Neural cell (in vitro differentiated cells): ENCODE measurements at regions not wholly inside any gene's neighbourhood (a gene's known extent, or its start where the extent isn't known, plus 50 kb on each side); places are given as distances from the start of the nearest gene placed in this dataset.
"Not testable (repeated sequence)": the region's sequence is repeated elsewhere in the genome, so short reads cannot be mapped to it uniquely, and the experiment has no call there.

Source experiments
- EP300 ChIP-seq: fragments of 450-650 bp; conservative IDR thresholded peaks from 2 replicates; pipeline ENCODE4 v1.6.1; 2014; ENCODE audit warnings: antibody characterized with exemption, mild to moderate bottlenecking, moderate library complexity; ENCODE audit not compliant: poor library complexity, severe bottlenecking
- EZH2 ChIP-seq: fragments of 200-600, 300-800 bp; shearing (Covaris generic), sonication (generic); IDR thresholded peaks from 2 replicates; pipeline ENCODE4 v1.6.1; 2014; ENCODE audit warnings: antibody characterized with exemption, low read length, borderline replicate concordance, mild to moderate bottlenecking; ENCODE audit not compliant: insufficient read depth, poor library complexity, severe bottlenecking
- POLR2AphosphoS5 ChIP-seq: IDR thresholded peaks from 2 replicates; pipeline ENCODE4 v1.6.1; 2012
- RAD21 ChIP-seq: fragments of 450-650 bp; conservative IDR thresholded peaks from 2 replicates; pipeline ENCODE4 v1.6.1; 2014; ENCODE audit warnings: antibody characterized with exemption, mild to moderate bottlenecking, moderate library complexity
- SMC3 ChIP-seq: fragments of 450-650 bp; conservative IDR thresholded peaks from 2 replicates; pipeline ENCODE4 v1.6.1; 2014; ENCODE audit warnings: antibody characterized with exemption, mild to moderate bottlenecking, moderate library complexity; ENCODE audit not compliant: poor library complexity
- TAF1 ChIP-seq: IDR thresholded peaks from 2 replicates; pipeline ENCODE4 v1.6.1; 2012; ENCODE audit warnings: low read depth
- TF ChIP-seq, protein P1 (sequence below): fragments of 450-650 bp; IDR thresholded peaks from 2 replicates; pipeline ENCODE4 v1.5.1; 2014; ENCODE audit warnings: antibody characterized with exemption, mild to moderate bottlenecking, moderate library complexity; ENCODE audit not compliant: poor library complexity, severe bottlenecking
- TF ChIP-seq, protein P2 (sequence below): IDR thresholded peaks from 2 replicates; pipeline ENCODE4 v1.6.1; 2012; ENCODE audit warnings: borderline replicate concordance

DNA sequence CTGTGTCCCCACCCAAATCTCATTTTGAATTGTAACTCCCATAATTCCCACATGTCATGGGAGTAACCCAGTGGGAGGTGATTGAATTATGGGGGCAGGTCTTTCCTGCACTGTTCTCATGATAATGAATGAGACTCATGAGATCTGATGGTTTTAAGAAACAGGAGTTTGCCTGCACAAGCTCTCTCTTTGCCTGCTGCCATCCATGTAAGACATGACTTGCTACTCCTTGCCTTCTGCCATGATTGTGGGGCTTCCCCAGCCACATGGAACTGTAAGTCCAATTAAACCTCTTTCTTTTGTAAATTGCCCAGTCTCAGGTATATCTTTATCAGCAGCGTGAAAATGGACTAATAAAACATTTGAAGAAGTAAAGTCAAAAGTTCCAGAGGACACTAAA, 126.8 kb upstream of the IGSF10 start:
- TF ChIP-seq, protein P1, sequence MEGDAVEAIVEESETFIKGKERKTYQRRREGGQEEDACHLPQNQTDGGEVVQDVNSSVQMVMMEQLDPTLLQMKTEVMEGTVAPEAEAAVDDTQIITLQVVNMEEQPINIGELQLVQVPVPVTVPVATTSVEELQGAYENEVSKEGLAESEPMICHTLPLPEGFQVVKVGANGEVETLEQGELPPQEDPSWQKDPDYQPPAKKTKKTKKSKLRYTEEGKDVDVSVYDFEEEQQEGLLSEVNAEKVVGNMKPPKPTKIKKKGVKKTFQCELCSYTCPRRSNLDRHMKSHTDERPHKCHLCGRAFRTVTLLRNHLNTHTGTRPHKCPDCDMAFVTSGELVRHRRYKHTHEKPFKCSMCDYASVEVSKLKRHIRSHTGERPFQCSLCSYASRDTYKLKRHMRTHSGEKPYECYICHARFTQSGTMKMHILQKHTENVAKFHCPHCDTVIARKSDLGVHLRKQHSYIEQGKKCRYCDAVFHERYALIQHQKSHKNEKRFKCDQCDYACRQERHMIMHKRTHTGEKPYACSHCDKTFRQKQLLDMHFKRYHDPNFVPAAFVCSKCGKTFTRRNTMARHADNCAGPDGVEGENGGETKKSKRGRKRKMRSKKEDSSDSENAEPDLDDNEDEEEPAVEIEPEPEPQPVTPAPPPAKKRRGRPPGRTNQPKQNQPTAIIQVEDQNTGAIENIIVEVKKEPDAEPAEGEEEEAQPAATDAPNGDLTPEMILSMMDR = not testable (repeated sequence)
- not testable (repeated sequence) for TF ChIP-seq EZH2, TAF1, POLR2AphosphoS5, RAD21, SMC3, EP300
- TF ChIP-seq, protein P2, sequence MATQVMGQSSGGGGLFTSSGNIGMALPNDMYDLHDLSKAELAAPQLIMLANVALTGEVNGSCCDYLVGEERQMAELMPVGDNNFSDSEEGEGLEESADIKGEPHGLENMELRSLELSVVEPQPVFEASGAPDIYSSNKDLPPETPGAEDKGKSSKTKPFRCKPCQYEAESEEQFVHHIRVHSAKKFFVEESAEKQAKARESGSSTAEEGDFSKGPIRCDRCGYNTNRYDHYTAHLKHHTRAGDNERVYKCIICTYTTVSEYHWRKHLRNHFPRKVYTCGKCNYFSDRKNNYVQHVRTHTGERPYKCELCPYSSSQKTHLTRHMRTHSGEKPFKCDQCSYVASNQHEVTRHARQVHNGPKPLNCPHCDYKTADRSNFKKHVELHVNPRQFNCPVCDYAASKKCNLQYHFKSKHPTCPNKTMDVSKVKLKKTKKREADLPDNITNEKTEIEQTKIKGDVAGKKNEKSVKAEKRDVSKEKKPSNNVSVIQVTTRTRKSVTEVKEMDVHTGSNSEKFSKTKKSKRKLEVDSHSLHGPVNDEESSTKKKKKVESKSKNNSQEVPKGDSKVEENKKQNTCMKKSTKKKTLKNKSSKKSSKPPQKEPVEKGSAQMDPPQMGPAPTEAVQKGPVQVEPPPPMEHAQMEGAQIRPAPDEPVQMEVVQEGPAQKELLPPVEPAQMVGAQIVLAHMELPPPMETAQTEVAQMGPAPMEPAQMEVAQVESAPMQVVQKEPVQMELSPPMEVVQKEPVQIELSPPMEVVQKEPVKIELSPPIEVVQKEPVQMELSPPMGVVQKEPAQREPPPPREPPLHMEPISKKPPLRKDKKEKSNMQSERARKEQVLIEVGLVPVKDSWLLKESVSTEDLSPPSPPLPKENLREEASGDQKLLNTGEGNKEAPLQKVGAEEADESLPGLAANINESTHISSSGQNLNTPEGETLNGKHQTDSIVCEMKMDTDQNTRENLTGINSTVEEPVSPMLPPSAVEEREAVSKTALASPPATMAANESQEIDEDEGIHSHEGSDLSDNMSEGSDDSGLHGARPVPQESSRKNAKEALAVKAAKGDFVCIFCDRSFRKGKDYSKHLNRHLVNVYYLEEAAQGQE = not testable (repeated sequence)
